Peyer's patch (tissue), 4 donors: ENCODE measurements at regions not wholly inside any gene's neighbourhood (a gene's known extent, or its start where the extent isn't known, plus 50 kb on each side); places are given as distances from the start of the nearest gene placed in this dataset.

Experiments
- DNase-seq, 3 donors: peaks; one replicate each; pipeline ENCODE4 v3.0.0-alpha.2; 2017 to 2019
- H3K27ac ChIP-seq, 4 donors: fragments of 200-600 bp; sonication (generic); one replicate each; pipeline ENCODE4 v1.5.1; 2016 to 2019
- H3K27me3 ChIP-seq, 2 donors: fragments of 200-600 bp; sonication (generic); one replicate each; pipeline ENCODE4 v1.5.1; 2019
- H3K36me3 ChIP-seq, 3 donors: fragments of 200-600 bp; sonication (generic); one replicate each; pipeline ENCODE4 v1.5.1; 2016 to 2019
- H3K4me1 ChIP-seq, 4 donors: fragments of 200-600 bp; sonication (generic); one replicate each; pipeline ENCODE4 v1.5.1; 2016 to 2019
- H3K4me3 ChIP-seq, 4 donors: fragments of 200-600 bp; sonication (generic); 1 replicate in 3 of 4; 2 replicates in 1 of 4; pipeline ENCODE4 v1.5.1; 2016 to 2019; ENCODE audit warnings: mild to moderate bottlenecking in 1 of 4
- H3K9me3 ChIP-seq, 4 donors: fragments of 200-600 bp; sonication (generic); one replicate each; pipeline ENCODE4 v1.5.1; 2016 to 2019; ENCODE audit warnings: mild to moderate bottlenecking in 1 of 4
- CTCF ChIP-seq, 6 experiments: fragments of 450-650 bp in 4 of 6; fragments of 200-600 bp in 2 of 6; sonication (generic) in 1 of 6; IDR thresholded peaks; one replicate each; pipeline ENCODE4 v1.5.1; 2017 to 2019; ENCODE audit warnings: antibody characterized with exemption in 6 of 6, mild to moderate bottlenecking in 3 of 6, moderate library complexity in 1 of 6
- POLR2A ChIP-seq, 2 donors: fragments of 450-650 bp; IDR thresholded peaks; one replicate each; pipeline ENCODE4 v1.5.1; 2017; ENCODE audit warnings: antibody characterized with exemption in 2 of 2, mild to moderate bottlenecking in 2 of 2, moderate library complexity in 2 of 2

- Histone ChIP-seq H3K36me3 (no peaks in the 10 kb centered on the region), H3K27me3 (no peaks in the 10 kb centered on the region), H3K9me3 (no peaks in the 10 kb centered on the region), H3K27ac (no peak overlapping the region), H3K4me1 (no peaks in the 10 kb centered on the region), H3K4me3 (no peak overlapping the region)
- DNase-seq: no peak
- TF ChIP-seq POLR2A (IDR thresholded peaks at IDR 0.05) (no peak), CTCF (IDR thresholded peaks at IDR 0.05) (no peak)
These were observed 69.7 kb upstream of the ITGA11 start for GRCh38 chr15:68501616-68502015.

- H3K4me3 ChIP-seq: no peak overlapping the region
- no peaks in the 10 kb centered on the region for H3K27me3 ChIP-seq
- H3K9me3 ChIP-seq: no peaks in the 10 kb centered on the region
- no peak for DNase-seq
- H3K36me3 ChIP-seq: no peaks in the 10 kb centered on the region
- H3K27ac ChIP-seq: no peak overlapping the region
- no peaks in the 10 kb centered on the region for H3K4me1 ChIP-seq
- TF ChIP-seq POLR2A (IDR thresholded peaks at IDR 0.05) (no peak), CTCF (IDR thresholded peaks at IDR 0.05) (no peak)
These were observed 70.5 kb upstream of the ITGA11 start for GRCh38 chr15:68502398-68502901.

GRCh38 chr15:68503213-68503612 lies 71.2 kb upstream of the ITGA11 start:
- H3K4me3 ChIP-seq: no peak overlapping the region
- H3K27ac ChIP-seq: no peak overlapping the region
- no peaks in the 10 kb centered on the region for H3K9me3 ChIP-seq
- H3K36me3 ChIP-seq: no peaks in the 10 kb centered on the region
- no peak for TF ChIP-seq CTCF (IDR thresholded peaks at IDR 0.05)
- no peak for TF ChIP-seq POLR2A (IDR thresholded peaks at IDR 0.05)
- DNase-seq: no peak
- no peaks in the 10 kb centered on the region for H3K27me3 ChIP-seq
- no peaks in the 10 kb centered on the region for H3K4me1 ChIP-seq

GRCh38 chr15:68503791-68504680 lies 72.1 kb upstream of the ITGA11 start:
- no peaks in the 10 kb centered on the region for H3K27me3 ChIP-seq
- H3K4me3 ChIP-seq: no peak overlapping the region
- no peaks in the 10 kb centered on the region for H3K36me3 ChIP-seq
- H3K9me3 ChIP-seq: no peaks in the 10 kb centered on the region
- no peaks in the 10 kb centered on the region for H3K4me1 ChIP-seq
- H3K27ac ChIP-seq: no peak overlapping the region
- TF ChIP-seq POLR2A (IDR thresholded peaks at IDR 0.05): no peak
- TF ChIP-seq CTCF (IDR thresholded peaks at IDR 0.05): no peak
- DNase-seq: no peak

- TF ChIP-seq POLR2A (IDR thresholded peaks at IDR 0.05) (no peak), CTCF (IDR thresholded peaks at IDR 0.05) (no peak)
- no peak overlapping the region for H3K4me3 ChIP-seq
- DNase-seq: no peak
These were observed 72.8 kb upstream of the ITGA11 start for GRCh38 chr15:68504681-68505170.

More at GRCh38 chr15:68504681-68505170, 72.8 kb upstream of the ITGA11 start:
- Histone ChIP-seq H3K36me3 (no peaks in the 10 kb centered on the region), H3K4me1 (no peaks in the 10 kb centered on the region), H3K27ac (no peak overlapping the region), H3K27me3 (no peaks in the 10 kb centered on the region), H3K9me3 (no peaks in the 10 kb centered on the region)
